Uterus (tissue), 3 donors: ENCODE measurements at regions not wholly inside any gene's neighbourhood (a gene's known extent, or its start where the extent isn't known, plus 50 kb on each side); places are given as distances from the start of the nearest gene placed in this dataset.

ENCODE experiments used
- DNase-seq, 2 donors: peaks; one replicate each; pipeline ENCODE4 v3.0.0-alpha.2; 2019 to 2020
- H3K27ac ChIP-seq, 2 donors: fragments of 200-600 bp; sonication (generic); 1 replicate in 1 of 2; 2 replicates in 1 of 2; pipeline ENCODE4 v1.5.1; 2016 to 2018
- H3K27me3 ChIP-seq, 2 donors: fragments of 200-600 bp; sonication (generic); one replicate each; pipeline ENCODE4 v1.5.1; 2018 to 2019; ENCODE audit warnings: control low read depth in 1 of 2
- H3K36me3 ChIP-seq, 2 donors: fragments of 200-600 bp; sonication (generic); one replicate each; pipeline ENCODE4 v1.5.1; 2019; ENCODE audit warnings: control low read depth in 1 of 2
- H3K4me1 ChIP-seq, 2 donors: fragments of 200-600 bp; sonication (generic); one replicate each; pipeline ENCODE4 v1.5.1; 2018 to 2019; ENCODE audit warnings: control low read depth in 1 of 2
- H3K4me3 ChIP-seq, 2 donors: fragments of 200-600 bp; sonication (generic); 1 replicate in 1 of 2; 2 replicates in 1 of 2; pipeline ENCODE4 v1.5.1; 2018 to 2019; ENCODE audit warnings: mild to moderate bottlenecking in 1 of 2
- H3K9me3 ChIP-seq, 2 donors: fragments of 200-600 bp; sonication (generic); one replicate each; pipeline ENCODE4 v1.5.1; 2019; ENCODE audit warnings: control low read depth in 1 of 2
- CTCF ChIP-seq, 4 experiments: fragments of 200-600 bp in 2 of 4; fragments of 450-650 bp in 2 of 4; sonication (generic) in 2 of 4; IDR thresholded peaks; one replicate each; pipeline ENCODE4 v1.5.1; 2016 to 2019; ENCODE audit warnings: antibody characterized with exemption in 4 of 4, mild to moderate bottlenecking in 2 of 4, moderate library complexity in 1 of 4
- POLR2A ChIP-seq, 2 donors: fragments of 450-650 bp; IDR thresholded peaks; one replicate each; pipeline ENCODE4 v1.6.1; 2016; ENCODE audit warnings: antibody characterized with exemption in 2 of 2, mild to moderate bottlenecking in 1 of 2, moderate library complexity in 1 of 2
- intact Hi-C: fragments of 100-400 bp; cut with DNase I; formaldehyde crosslinking; loops from one replicate; pipeline ENCODE4 v1.15.1; 2023; ENCODE audit warnings: low total_unique reads
- donor health status: DM: yes; HTN: yes; CAD: no.

- DNase-seq: no peak
- no peak overlapping the region for H3K4me3 ChIP-seq
- TF ChIP-seq CTCF (IDR thresholded peaks at IDR 0.05): no peak
- TF ChIP-seq POLR2A (IDR thresholded peaks at IDR 0.05): no peak
- no peaks in the 10 kb centered on the region for H3K36me3 ChIP-seq
- peaks cover 0 to 3% of the 10 kb centered on the region in 2 donors for H3K9me3 ChIP-seq
- intact Hi-C loops: no loop called here
- H3K4me1 ChIP-seq: no peaks in the 10 kb centered on the region
- H3K27ac ChIP-seq: no peak overlapping the region
- H3K27me3 ChIP-seq: no peaks in the 10 kb centered on the region
Measured at GRCh38 chr9:73402081-73403028, 250.7 kb downstream of the ANXA1 start.

GRCh38 chr9:73411494-73411893 is 259.8 kb downstream of the ANXA1 start:
- intact Hi-C loops: no loop called here
- H3K27me3 ChIP-seq: no peaks in the 10 kb centered on the region
- no peaks in the 10 kb centered on the region for H3K36me3 ChIP-seq
- no peaks in the 10 kb centered on the region for H3K9me3 ChIP-seq
- no peak overlapping the region for H3K4me3 ChIP-seq
- TF ChIP-seq POLR2A (IDR thresholded peaks at IDR 0.05) (no peak), CTCF (IDR thresholded peaks at IDR 0.05) (no peak)
- H3K27ac ChIP-seq: no peak overlapping the region
- DNase-seq: no peak
- H3K4me1 ChIP-seq: no peaks in the 10 kb centered on the region

- intact Hi-C loops: no loop called here
- Histone ChIP-seq H3K36me3 (no peaks in the 10 kb centered on the region), H3K4me3 (no peak overlapping the region), H3K27ac (no peak overlapping the region), H3K27me3 (no peaks in the 10 kb centered on the region), H3K9me3 (no peaks in the 10 kb centered on the region), H3K4me1 (no peaks in the 10 kb centered on the region)
- TF ChIP-seq POLR2A (IDR thresholded peaks at IDR 0.05): no peak
- TF ChIP-seq CTCF (IDR thresholded peaks at IDR 0.05): no peak
- no peak for DNase-seq
Measured at GRCh38 chr9:73412874-73413273, 261.2 kb downstream of the ANXA1 start.

GRCh38 chr9:73423891-73424290 is 272.2 kb downstream of the ANXA1 start:
- no peak overlapping the region for H3K4me3 ChIP-seq
- H3K27ac ChIP-seq: no peak overlapping the region
- DNase-seq: no peak
- no peaks in the 10 kb centered on the region for H3K27me3 ChIP-seq
- H3K36me3 ChIP-seq: no peaks in the 10 kb centered on the region
- no peak for TF ChIP-seq CTCF (IDR thresholded peaks at IDR 0.05)
- TF ChIP-seq POLR2A (IDR thresholded peaks at IDR 0.05): no peak
- H3K4me1 ChIP-seq: no peaks in the 10 kb centered on the region
- intact Hi-C loops: no loop called here
- no peaks in the 10 kb centered on the region for H3K9me3 ChIP-seq

- no peaks in the 10 kb centered on the region for H3K4me1 ChIP-seq
- H3K27me3 ChIP-seq: no peaks in the 10 kb centered on the region
- no peak for DNase-seq
- no peaks in the 10 kb centered on the region for H3K36me3 ChIP-seq
- H3K9me3 ChIP-seq: no peaks in the 10 kb centered on the region
- no peak overlapping the region for H3K27ac ChIP-seq
- intact Hi-C loops: no loop called here
- TF ChIP-seq POLR2A (IDR thresholded peaks at IDR 0.05): no peak
- TF ChIP-seq CTCF (IDR thresholded peaks at IDR 0.05): no peak
- H3K4me3 ChIP-seq: no peak overlapping the region
Measured at GRCh38 chr9:73426269-73426668, 274.6 kb downstream of the ANXA1 start.
